Stomach (tissue), 8 donors: ENCODE measurements at regions not wholly inside any gene's neighbourhood (a gene's known extent, or its start where the extent isn't known, plus 50 kb on each side); places are given as distances from the start of the nearest gene placed in this dataset.
A peak's percentile ranks its signal among the peaks of the same experiment; 100 is the strongest.

Experiments
- DNase-seq, 2 donors: peaks; one replicate each; pipeline versions ENCODE4 v3.0.0 to v3.0.0-alpha.2; 2013 to 2019
- H3K27ac ChIP-seq, 5 donors: fragments of 200-600 bp in 4 of 5; sonication (generic) in 4 of 5; one replicate each; pipeline ENCODE4 v1.5.1; 2013 to 2019; ENCODE audit warnings: mild to moderate bottlenecking in 1 of 5, moderate library complexity in 1 of 5
- H3K27me3 ChIP-seq, 3 donors: fragments of 200-600 bp; sonication (generic); one replicate each; pipeline ENCODE4 v1.5.1; 2017 to 2019; ENCODE audit warnings: mixed run types in 1 of 3
- H3K36me3 ChIP-seq, 4 donors: fragments of 200-600 bp; sonication (generic); 1 replicate in 3 of 4; 2 replicates in 1 of 4; pipeline ENCODE4 v1.5.1; 2016 to 2019
- H3K4me1 ChIP-seq, 4 donors: fragments of 200-600 bp; sonication (generic); one replicate each; pipeline ENCODE4 v1.5.1; 2016 to 2019
- H3K4me3 ChIP-seq, 4 donors: fragments of 200-600 bp; sonication (generic) in 3 of 4; one replicate each; pipeline ENCODE4 v1.5.1; 2016 to 2019; ENCODE audit warnings: mild to moderate bottlenecking in 1 of 4
- H3K9me3 ChIP-seq, 4 donors: fragments of 200-600 bp; sonication (generic); one replicate each; pipeline ENCODE4 v1.5.1; 2016 to 2019
- EP300 ChIP-seq: sonication (generic); formaldehyde crosslinking; IDR thresholded peaks from one replicate; pipeline ENCODE4 v1.6.1; 2017; ENCODE audit warnings: antibody characterized with exemption
- POLR2A ChIP-seq, 4 donors: fragments of 450-650 bp; IDR thresholded peaks; one replicate each; pipeline ENCODE4 v1.6.1; 2016; ENCODE audit warnings: antibody characterized with exemption in 4 of 4, control low read depth in 2 of 4, mild to moderate bottlenecking in 1 of 4, moderate library complexity in 1 of 4
- POLR2AphosphoS5 ChIP-seq, 3 donors: sonication (generic); formaldehyde crosslinking; IDR thresholded peaks; one replicate each; pipeline ENCODE4 v1.6.1; 2016; ENCODE audit warnings: antibody characterized with exemption in 3 of 3
- WGBS, 5 donors: extraction: QIAGEN DNeasy Blood & Tissue Kit in 3 of 5; methylation state at CpG; one replicate each; pipeline versions ENCODE4 v1.1.5 to v1.1.7; 2013 to 2018; 5-methylcytosine and 5-hydroxymethylcytosine counted together
- intact Hi-C: fragments of 100-400 bp; cut with DNase I; formaldehyde crosslinking; loops from one replicate; pipeline ENCODE4 v1.15.1; 2023; ENCODE audit warnings: low total_unique reads
- TF ChIP-seq, protein P1 (sequence below), 7 experiments: fragments of 450-650 bp in 4 of 7; fragments of 200-600 bp in 3 of 7; sonication (generic) in 3 of 7; IDR thresholded peaks; one replicate each; pipeline ENCODE4 v1.5.1; 2016 to 2019; ENCODE audit warnings: antibody characterized with exemption in 7 of 7, control low read depth in 2 of 7, mild to moderate bottlenecking in 1 of 7
- donor health status: healthy with polysubstance abuse.
- donor health status: Bipolar disorder and iron deficiency.
- donor health status: healthy.

DNA sequence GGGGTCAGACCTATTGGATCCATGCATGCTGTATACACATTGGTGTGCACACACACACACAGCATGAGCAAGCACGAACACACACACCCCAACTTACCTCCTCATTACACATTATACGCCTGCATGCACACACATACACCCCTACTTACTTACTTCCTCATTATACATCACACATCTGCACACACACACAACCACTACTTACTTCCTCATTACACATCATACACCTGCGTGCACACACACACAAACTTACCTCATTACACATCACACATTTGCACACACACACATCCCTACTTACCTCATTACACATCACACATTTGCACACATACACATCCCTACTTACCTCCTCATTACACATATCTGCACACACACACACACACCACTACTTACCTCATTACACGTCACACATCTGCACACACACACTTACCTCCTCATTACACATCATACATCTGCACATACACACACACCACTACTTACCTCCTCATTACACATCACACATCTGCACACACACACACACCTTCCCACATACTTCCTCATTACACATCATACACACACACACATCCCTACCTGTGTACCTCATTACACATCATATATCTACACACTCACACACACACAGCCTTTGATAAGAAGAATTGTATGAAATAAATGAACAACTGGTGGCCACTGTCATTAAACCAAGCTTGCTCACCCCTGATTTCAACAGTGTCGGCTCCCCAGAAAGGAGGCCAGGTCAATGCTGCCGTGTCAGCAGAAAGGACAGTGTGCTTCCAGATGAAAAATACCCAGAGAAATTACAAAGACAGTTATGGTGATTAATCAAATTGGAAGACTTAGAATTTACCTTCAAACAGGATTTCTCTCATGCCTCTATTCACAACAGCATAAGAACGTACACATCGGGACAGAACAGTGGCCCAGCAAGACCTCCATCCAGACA, 117.8 kb downstream of the SETD4 start:
- no peak overlapping the region for H3K4me3 ChIP-seq
- DNase-seq, result no peak
- H3K27ac ChIP-seq, result no peak overlapping the region
- H3K27me3 ChIP-seq, result no peaks in the 10 kb centered on the region
- H3K9me3 ChIP-seq, result no peaks in the 10 kb centered on the region
- TF ChIP-seq POLR2AphosphoS5 (IDR thresholded peaks at IDR 0.05) (no peak), EP300 (no peak), POLR2A (IDR thresholded peaks at IDR 0.05) (no peak)
- TF ChIP-seq, protein P1, sequence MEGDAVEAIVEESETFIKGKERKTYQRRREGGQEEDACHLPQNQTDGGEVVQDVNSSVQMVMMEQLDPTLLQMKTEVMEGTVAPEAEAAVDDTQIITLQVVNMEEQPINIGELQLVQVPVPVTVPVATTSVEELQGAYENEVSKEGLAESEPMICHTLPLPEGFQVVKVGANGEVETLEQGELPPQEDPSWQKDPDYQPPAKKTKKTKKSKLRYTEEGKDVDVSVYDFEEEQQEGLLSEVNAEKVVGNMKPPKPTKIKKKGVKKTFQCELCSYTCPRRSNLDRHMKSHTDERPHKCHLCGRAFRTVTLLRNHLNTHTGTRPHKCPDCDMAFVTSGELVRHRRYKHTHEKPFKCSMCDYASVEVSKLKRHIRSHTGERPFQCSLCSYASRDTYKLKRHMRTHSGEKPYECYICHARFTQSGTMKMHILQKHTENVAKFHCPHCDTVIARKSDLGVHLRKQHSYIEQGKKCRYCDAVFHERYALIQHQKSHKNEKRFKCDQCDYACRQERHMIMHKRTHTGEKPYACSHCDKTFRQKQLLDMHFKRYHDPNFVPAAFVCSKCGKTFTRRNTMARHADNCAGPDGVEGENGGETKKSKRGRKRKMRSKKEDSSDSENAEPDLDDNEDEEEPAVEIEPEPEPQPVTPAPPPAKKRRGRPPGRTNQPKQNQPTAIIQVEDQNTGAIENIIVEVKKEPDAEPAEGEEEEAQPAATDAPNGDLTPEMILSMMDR (IDR thresholded peaks at IDR 0.05), result no peak
- H3K4me1 ChIP-seq, result peaks cover 0 to 6% (median 2%) of the 10 kb centered on the region in 4 donors
- intact Hi-C loops, result no loop called here
- 83 to 92% (median 89%) methylated on average over 8 of the region's 8 CpGs for WGBS, 5 donors
- H3K36me3 ChIP-seq, result no peaks in the 10 kb centered on the region

DNA sequence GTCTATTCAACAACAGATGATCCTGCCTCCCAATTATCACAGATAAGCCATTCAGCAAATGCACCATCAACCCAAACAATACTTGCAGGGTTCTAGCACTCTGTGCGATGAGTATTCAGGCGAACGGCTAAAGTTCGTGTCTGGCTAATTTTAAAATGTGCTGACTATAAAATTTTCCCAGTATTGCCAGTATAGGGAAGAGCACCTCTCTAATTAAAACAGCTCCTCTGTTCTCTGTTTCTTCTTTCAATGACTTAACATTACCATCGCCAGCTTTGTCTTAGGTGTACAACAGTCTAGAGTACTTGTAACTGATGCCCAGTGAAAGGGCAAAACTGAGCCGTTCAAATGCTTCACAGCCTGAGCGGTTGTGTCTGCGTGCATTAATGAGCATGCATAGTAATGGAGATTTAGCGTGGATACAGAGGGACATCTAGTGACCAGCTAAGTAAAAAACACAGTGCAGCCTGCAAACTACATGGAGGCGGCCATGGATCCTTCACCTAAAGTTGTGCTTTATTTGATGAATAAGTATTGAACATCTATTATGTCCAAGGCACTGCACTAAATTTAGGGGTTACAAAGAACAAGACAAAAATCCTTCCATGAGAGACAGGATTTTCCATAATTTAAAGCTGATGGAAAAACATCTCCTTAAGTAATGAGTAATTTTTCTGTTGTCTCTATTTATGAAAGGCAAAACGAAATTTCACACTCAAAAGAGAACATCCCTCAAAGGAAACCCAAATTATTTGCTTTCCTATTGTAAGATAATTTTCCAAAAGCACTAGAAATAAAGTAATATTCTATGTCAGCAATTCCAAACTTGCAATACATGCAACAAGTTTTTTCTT, 120.0 kb downstream of the SETD4 start:
- Histone ChIP-seq H3K27me3 (no peaks in the 10 kb centered on the region), H3K9me3 (no peaks in the 10 kb centered on the region), H3K4me3 (no peak overlapping the region), H3K36me3 (no peaks in the 10 kb centered on the region), H3K4me1 (peaks cover 0 to 6% (median 2%) of the 10 kb centered on the region in 4 donors), H3K27ac (no peak overlapping the region)
- peak; percentile 42 to 91 for DNase-seq
- intact Hi-C loops, result no loop called here
- TF ChIP-seq POLR2A (IDR thresholded peaks at IDR 0.05), result no peak
- TF ChIP-seq EP300, result no peak
- TF ChIP-seq POLR2AphosphoS5 (IDR thresholded peaks at IDR 0.05), result peak in 1 of 3 donors; percentile 51
- TF ChIP-seq, protein P1 (IDR thresholded peaks at IDR 0.05), result peak in 5 of 7 experiments; percentile 25 to 51 (median 36)
- WGBS, 5 donors, result 29 to 38% (median 33%) methylated on average over 11 of the region's 11 CpGs

DNA sequence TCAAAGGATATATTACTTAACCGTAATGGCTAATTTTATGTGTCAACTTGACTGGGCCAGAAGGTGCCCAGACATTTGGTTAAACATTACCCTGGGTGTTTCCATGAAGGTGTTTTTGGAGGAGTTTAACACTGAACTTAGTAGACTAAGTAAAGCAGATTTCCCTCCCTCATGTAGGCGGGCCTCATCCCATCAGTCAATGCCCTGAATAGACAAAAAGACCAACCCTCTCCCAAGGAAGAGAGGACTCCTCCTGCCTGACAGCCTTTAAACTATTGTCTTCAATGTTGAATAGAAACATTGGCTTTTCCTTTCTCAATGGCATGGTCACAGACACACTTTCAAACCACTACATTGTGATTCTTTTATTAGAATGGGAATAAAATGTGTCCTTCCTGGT, 121.9 kb downstream of the SETD4 start:
- no peak for DNase-seq
- Histone ChIP-seq H3K36me3 (no peaks in the 10 kb centered on the region), H3K27ac (no peak overlapping the region), H3K27me3 (no peaks in the 10 kb centered on the region), H3K4me3 (no peak overlapping the region), H3K4me1 (peaks cover 0 to 7% (median 3%) of the 10 kb centered on the region in 4 donors), H3K9me3 (no peaks in the 10 kb centered on the region)
- 92 to 98% (median 96%) methylated on average over 2 of the region's 2 CpGs for WGBS, 5 donors
- intact Hi-C loops, result no loop called here
- TF ChIP-seq POLR2AphosphoS5 (IDR thresholded peaks at IDR 0.05) (no peak), POLR2A (IDR thresholded peaks at IDR 0.05) (no peak), EP300 (no peak)
- TF ChIP-seq, protein P1 (IDR thresholded peaks at IDR 0.05), result no peak

DNA sequence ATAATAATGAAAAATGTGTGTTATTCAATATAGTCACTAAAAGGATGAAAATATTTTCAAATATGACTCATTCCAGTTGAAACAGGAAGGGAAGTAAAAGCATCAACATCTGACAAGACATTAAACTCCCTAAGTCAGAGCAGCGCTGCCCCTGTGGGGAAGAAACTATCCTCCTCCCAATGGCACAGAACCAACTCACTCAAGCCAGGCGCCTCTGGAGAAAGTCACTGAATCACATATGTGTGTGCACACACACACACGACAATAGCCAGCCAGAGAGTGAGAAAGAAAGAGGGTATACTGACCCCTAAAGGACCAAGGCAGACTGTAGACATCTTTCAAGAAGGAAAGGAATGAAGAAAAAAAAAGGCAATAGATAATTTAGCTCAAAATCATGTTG, 126.9 kb downstream of the SETD4 start:
- WGBS, 5 donors, result 39 to 57% (median 55%) methylated on average over 3 of the region's 3 CpGs
- H3K27ac ChIP-seq, result peak overlapping the region in 3 of 5 donors; percentile 63 to 69 (median 67)
- DNase-seq, result peak in 1 of 2 donors; percentile 67
- H3K4me1 ChIP-seq, result peaks cover 0 to 20% (median 6%) of the 10 kb centered on the region in 4 donors
- no peaks in the 10 kb centered on the region for H3K36me3 ChIP-seq
- intact Hi-C loops, result no loop called here
- H3K9me3 ChIP-seq, result no peaks in the 10 kb centered on the region
- H3K27me3 ChIP-seq, result no peaks in the 10 kb centered on the region
- TF ChIP-seq, protein P1 (IDR thresholded peaks at IDR 0.05), result no peak
- TF ChIP-seq POLR2A (IDR thresholded peaks at IDR 0.05) (no peak), EP300 (no peak), POLR2AphosphoS5 (IDR thresholded peaks at IDR 0.05) (peak in 1 of 3 donors; percentile 11)
- no peak overlapping the region for H3K4me3 ChIP-seq
